ENCODE measurements at regions not wholly inside any gene's neighbourhood (a gene's known extent, or its start where the extent isn't known, plus 50 kb on each side); places are given as distances from the start of the nearest gene placed in this dataset.

- TF ChIP-seq EZH2 (IDR thresholded peaks at IDR 0.05): no peak
- TF ChIP-seq POLR2AphosphoS5 (IDR thresholded peaks at IDR 0.05; ENCODE audit: borderline replicate concordance, low read depth, low read length): no peak
Measured at GRCh38 chr1:212166244-212166643, 119.0 kb upstream of the PPP2R5A start.
